ENCODE measurements at regions not wholly inside any gene's neighbourhood (a gene's known extent, or its start where the extent isn't known, plus 50 kb on each side); places are given as distances from the start of the nearest gene placed in this dataset.

DNA sequence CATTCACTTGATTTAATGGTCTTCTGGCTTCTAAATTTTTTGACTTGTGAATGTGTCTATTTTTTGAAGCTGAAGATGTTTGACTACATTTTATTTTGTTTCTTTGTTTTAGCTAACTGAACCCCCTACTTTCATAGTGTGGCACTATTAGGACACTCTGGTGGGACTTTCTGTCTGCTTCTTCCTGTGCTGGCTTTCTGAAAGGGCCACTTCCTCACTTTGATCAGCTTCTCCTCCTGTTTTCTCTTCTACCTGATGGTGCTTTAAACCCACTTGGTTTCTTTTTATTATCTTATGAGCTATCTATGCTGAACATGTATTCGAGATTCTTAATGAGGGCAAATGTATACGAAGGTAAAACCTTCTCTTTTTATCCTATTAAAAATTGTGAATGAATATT is 186.1 kb upstream of the CASK start:
- no TSS peak for BruUV-seq (replicated peaks)
- Histone ChIP-seq H3K4me3 (ENCODE audit: low read depth, low read length, poor library complexity, severe bottlenecking) (no peak overlapping the region), H3K27me3 (replicated peaks; ENCODE audit: insufficient read depth, low read depth, low read length, poor library complexity) (no peaks in the 10 kb centered on the region), H3K4me1 (ENCODE audit: insufficient read depth, low read length, poor library complexity, severe bottlenecking) (no peaks in the 10 kb centered on the region), H3K9me3 (ENCODE audit: low read depth, low read length, poor library complexity, severe bottlenecking) (no peaks in the 10 kb centered on the region), H3K36me3 (ENCODE audit: insufficient read depth, low read length, poor library complexity, severe bottlenecking) (no peaks in the 10 kb centered on the region), H3K27ac (ENCODE audit: low read depth, low read length, poor library complexity, severe bottlenecking) (no peak overlapping the region)
- DNase-seq (ENCODE audit: low spot score) = no peak
- intact Hi-C loops (cut with micrococcal nuclease; ENCODE audit: unreplicated experiment) = no loop called here
- ChIA-PET POLR2A (ENCODE audit: low non-redundant PET) (interaction anchor here (0.6 kb wide), 1 partner anchor 1644 kb away, joined by 3 read pairs; no protein-coding TSS in a partner anchor), CTCF (no interaction called here)
- TF ChIP-seq EZH2 (IDR thresholded peaks at IDR 0.05; ENCODE audit: borderline replicate concordance, low read depth, low read length, poor library complexity, severe bottlenecking) = no peak
- TF ChIP-seq, protein P1, sequence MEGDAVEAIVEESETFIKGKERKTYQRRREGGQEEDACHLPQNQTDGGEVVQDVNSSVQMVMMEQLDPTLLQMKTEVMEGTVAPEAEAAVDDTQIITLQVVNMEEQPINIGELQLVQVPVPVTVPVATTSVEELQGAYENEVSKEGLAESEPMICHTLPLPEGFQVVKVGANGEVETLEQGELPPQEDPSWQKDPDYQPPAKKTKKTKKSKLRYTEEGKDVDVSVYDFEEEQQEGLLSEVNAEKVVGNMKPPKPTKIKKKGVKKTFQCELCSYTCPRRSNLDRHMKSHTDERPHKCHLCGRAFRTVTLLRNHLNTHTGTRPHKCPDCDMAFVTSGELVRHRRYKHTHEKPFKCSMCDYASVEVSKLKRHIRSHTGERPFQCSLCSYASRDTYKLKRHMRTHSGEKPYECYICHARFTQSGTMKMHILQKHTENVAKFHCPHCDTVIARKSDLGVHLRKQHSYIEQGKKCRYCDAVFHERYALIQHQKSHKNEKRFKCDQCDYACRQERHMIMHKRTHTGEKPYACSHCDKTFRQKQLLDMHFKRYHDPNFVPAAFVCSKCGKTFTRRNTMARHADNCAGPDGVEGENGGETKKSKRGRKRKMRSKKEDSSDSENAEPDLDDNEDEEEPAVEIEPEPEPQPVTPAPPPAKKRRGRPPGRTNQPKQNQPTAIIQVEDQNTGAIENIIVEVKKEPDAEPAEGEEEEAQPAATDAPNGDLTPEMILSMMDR (conservative IDR thresholded peaks at IDR 0.05; ENCODE audit: low read depth, low read length) = no peak

DNA sequence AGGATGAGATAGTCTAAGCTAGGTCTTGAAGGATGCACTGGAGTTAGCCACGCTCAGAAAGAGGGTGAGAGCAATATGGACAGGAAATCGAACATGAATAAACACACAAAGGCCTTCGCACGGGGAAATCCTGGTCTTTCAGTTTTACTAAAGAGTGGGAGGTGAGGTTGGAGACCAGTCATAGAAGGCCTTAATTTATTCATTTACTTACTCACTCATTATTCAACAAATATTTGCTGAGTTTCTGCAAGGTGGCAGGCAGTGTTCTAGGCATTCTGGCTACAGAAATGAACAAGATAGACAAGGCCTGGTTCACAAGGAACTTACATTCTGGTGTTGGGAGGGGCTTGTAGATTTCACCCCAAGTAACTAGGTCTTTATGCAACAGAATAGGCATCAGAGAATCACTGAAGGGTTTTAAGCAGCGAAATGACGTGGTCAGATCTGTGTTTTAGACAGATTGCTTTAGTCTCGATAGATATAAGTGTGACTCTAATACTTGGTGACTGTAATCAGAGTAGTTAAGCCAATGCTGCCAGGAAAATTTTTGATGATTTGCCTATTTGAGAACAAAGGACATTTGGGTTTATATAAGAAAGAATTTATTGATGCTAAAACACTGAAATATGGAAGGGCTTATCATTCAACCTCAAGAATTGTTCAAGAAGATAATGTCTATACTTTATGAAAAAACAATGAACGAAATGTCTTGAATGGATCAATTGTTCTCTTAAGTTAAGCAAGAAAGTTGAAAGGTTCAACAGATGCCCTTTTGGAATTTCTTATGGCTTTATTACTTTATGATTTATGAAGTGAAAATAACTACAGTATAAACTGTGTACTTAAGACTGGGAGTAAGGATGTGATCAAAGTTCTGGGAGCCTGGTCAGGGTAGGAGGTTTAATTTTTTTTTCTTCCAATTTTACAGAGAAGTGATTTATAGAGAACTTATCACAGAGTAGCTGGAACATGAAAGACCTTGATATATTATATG is 184.4 kb upstream of the CASK start:
- H3K4me3 ChIP-seq (ENCODE audit: low read depth, low read length, poor library complexity, severe bottlenecking) = no peak overlapping the region
- BruUV-seq (replicated peaks) = no TSS peak
- no peaks in the 10 kb centered on the region for H3K4me1 ChIP-seq (ENCODE audit: insufficient read depth, low read length, poor library complexity, severe bottlenecking)
- no peaks in the 10 kb centered on the region for H3K27me3 ChIP-seq (replicated peaks; ENCODE audit: insufficient read depth, low read depth, low read length, poor library complexity)
- CTCF ChIA-PET = no interaction called here
- intact Hi-C loops (cut with micrococcal nuclease; ENCODE audit: unreplicated experiment) = no loop called here
- no peaks in the 10 kb centered on the region for H3K36me3 ChIP-seq (ENCODE audit: insufficient read depth, low read length, poor library complexity, severe bottlenecking)
- no peak for DNase-seq (ENCODE audit: low spot score)
- POLR2A ChIA-PET (ENCODE audit: low non-redundant PET) = no interaction called here
- TF ChIP-seq, protein P1 (conservative IDR thresholded peaks at IDR 0.05; ENCODE audit: low read depth, low read length) = no peak
- TF ChIP-seq EZH2 (IDR thresholded peaks at IDR 0.05; ENCODE audit: borderline replicate concordance, low read depth, low read length, poor library complexity, severe bottlenecking) = no peak
- no peak overlapping the region for H3K27ac ChIP-seq (ENCODE audit: low read depth, low read length, poor library complexity, severe bottlenecking)
- H3K9me3 ChIP-seq (ENCODE audit: low read depth, low read length, poor library complexity, severe bottlenecking) = no peaks in the 10 kb centered on the region

DNA sequence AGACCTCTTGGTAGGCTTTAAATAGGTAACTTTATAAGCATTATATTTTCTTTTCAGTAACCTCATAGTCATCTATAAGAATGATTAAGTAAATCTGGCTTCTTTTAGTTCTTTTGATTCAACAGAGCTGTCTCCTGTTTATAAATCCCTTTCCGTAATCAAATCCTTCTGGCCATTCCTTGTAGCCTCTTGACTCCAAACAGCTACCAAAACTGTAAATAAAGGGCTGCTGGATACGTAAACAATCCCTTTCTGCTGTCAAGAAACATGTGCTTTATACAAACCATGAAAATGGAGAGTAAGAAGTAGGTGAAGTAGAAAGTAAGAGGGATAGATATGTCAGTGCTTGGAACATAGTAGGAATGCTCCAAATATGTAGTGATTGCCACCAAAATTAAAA is 183.2 kb upstream of the CASK start:
- H3K4me3 ChIP-seq (ENCODE audit: low read depth, low read length, poor library complexity, severe bottlenecking) = no peak overlapping the region
- no peaks in the 10 kb centered on the region for H3K9me3 ChIP-seq (ENCODE audit: low read depth, low read length, poor library complexity, severe bottlenecking)
- no peaks in the 10 kb centered on the region for H3K27me3 ChIP-seq (replicated peaks; ENCODE audit: insufficient read depth, low read depth, low read length, poor library complexity)
- CTCF ChIA-PET = no interaction called here
- TF ChIP-seq, protein P1 (conservative IDR thresholded peaks at IDR 0.05; ENCODE audit: low read depth, low read length) = no peak
- TF ChIP-seq EZH2 (IDR thresholded peaks at IDR 0.05; ENCODE audit: borderline replicate concordance, low read depth, low read length, poor library complexity, severe bottlenecking) = no peak
- H3K27ac ChIP-seq (ENCODE audit: low read depth, low read length, poor library complexity, severe bottlenecking) = no peak overlapping the region
- POLR2A ChIA-PET (ENCODE audit: low non-redundant PET) = no interaction called here
- BruUV-seq (replicated peaks) = no TSS peak
- no peaks in the 10 kb centered on the region for H3K36me3 ChIP-seq (ENCODE audit: insufficient read depth, low read length, poor library complexity, severe bottlenecking)
- no peaks in the 10 kb centered on the region for H3K4me1 ChIP-seq (ENCODE audit: insufficient read depth, low read length, poor library complexity, severe bottlenecking)
- intact Hi-C loops (cut with micrococcal nuclease; ENCODE audit: unreplicated experiment) = no loop called here
- DNase-seq (ENCODE audit: low spot score) = no peak

Data from A673 (cell line).